GM13977 (cell line): ENCODE measurements at regions not wholly inside any gene's neighbourhood (a gene's known extent, or its start where the extent isn't known, plus 50 kb on each side); places are given as distances from the start of the nearest gene placed in this dataset.
A peak's percentile ranks its signal among the peaks of the same experiment; 100 is the strongest.
"Not testable (repeated sequence)": the region's sequence is repeated elsewhere in the genome, so short reads cannot be mapped to it uniquely, and the experiment has no call there.

ENCODE experiments used
- DNase-seq: peaks from one replicate; pipeline ENCODE4 v3.0.0; 2012; ENCODE audit warnings: low spot score
- CTCF ChIP-seq: IDR thresholded peaks from 2 replicates; pipeline ENCODE4 v1.5.1; 2012; ENCODE audit warnings: mild to moderate bottlenecking, control low read depth; ENCODE audit not compliant: insufficient read depth; ENCODE audit errors: extremely low read depth, missing control alignments
- in situ Hi-C: fragments of 300-500 bp; cut with MboI; formaldehyde crosslinking; loops from one replicate; pipeline ENCODE4 v1.12.0; 2022; ENCODE audit warnings: low sequenced_read_pairs, low pct_unique_long_range_greater_than_20kb, mixed read lengths, inconsistent platforms; ENCODE audit not compliant: unreplicated experiment

- no peak for TF ChIP-seq CTCF
- in situ Hi-C loops, result no loop called here
- DNase-seq, result no peak
These were observed 180.2 kb downstream of the SEMA6D start for GRCh38 chr15:47897525-47897924.

GRCh38 chr15:47900751-47901150 is 183.4 kb downstream of the SEMA6D start:
- in situ Hi-C loops, result no loop called here
- no peak for DNase-seq
- TF ChIP-seq CTCF, result no peak

GRCh38 chr15:47903368-47903767 is 186.1 kb downstream of the SEMA6D start:
- in situ Hi-C loops, result no loop called here
- DNase-seq, result no peak
- no peak for TF ChIP-seq CTCF

- in situ Hi-C loops, result no loop called here
- DNase-seq, result no peak
- TF ChIP-seq CTCF, result no peak
These were observed 191.2 kb downstream of the SEMA6D start for GRCh38 chr15:47908486-47908885.

- in situ Hi-C loops, result no loop called here
- DNase-seq, result no peak
- TF ChIP-seq CTCF, result no peak
These were observed 191.8 kb downstream of the SEMA6D start for GRCh38 chr15:47908950-47909670.

GRCh38 chr15:47912910-47913309 is 195.6 kb downstream of the SEMA6D start:
- in situ Hi-C loops, DNase-seq: not testable (repeated sequence)
- TF ChIP-seq CTCF, result peak; percentile 53
